Thoracic aorta (tissue), 2 donors: ENCODE measurements at regions not wholly inside any gene's neighbourhood (a gene's known extent, or its start where the extent isn't known, plus 50 kb on each side); places are given as distances from the start of the nearest gene placed in this dataset.

Experiments
- ATAC-seq: fragments of 150-250 bp; one replicate; pipeline ENCODE4 v1.8.0; 2017; ENCODE audit warnings: low read depth; ENCODE audit not compliant: insufficient number of reproducible peaks, low FRiP score
- DNase-seq: peaks from one replicate; pipeline ENCODE4 v3.0.0-alpha.2; 2020; ENCODE audit warnings: low spot score
- H3K27ac ChIP-seq, 2 donors: fragments of 200-600 bp; sonication (generic); 1 replicate in 1 of 2; 2 replicates in 1 of 2; pipeline ENCODE4 v1.5.1; 2016; ENCODE audit warnings: mild to moderate bottlenecking in 2 of 2, moderate library complexity in 2 of 2
- H3K27me3 ChIP-seq: fragments of 200-600 bp; sonication (generic); replicated peaks from 2 replicates; pipeline ENCODE4 v1.6.0; 2016; ENCODE audit warnings: mild to moderate bottlenecking; ENCODE audit not compliant: insufficient read depth
- H3K36me3 ChIP-seq: fragments of 200-600 bp; sonication (generic); one replicate; pipeline ENCODE4 v1.5.1; 2016
- H3K4me1 ChIP-seq, 2 donors: fragments of 200-600 bp; sonication (generic); 1 replicate in 1 of 2; 2 replicates in 1 of 2; pipeline versions ENCODE4 v1.5.1 to v1.6.0; 2016; ENCODE audit warnings: low read depth in 2 of 2, mild to moderate bottlenecking in 1 of 2; ENCODE audit not compliant: control insufficient read depth in 1 of 2
- H3K4me3 ChIP-seq: fragments of 200-600 bp; sonication (generic); 2 replicates; pipeline ENCODE4 v1.5.1; 2016; ENCODE audit warnings: mild to moderate bottlenecking
- H3K9me3 ChIP-seq: fragments of 200-600 bp; sonication (generic); 2 replicates; pipeline ENCODE4 v1.5.1; 2016
- TF ChIP-seq, protein P1 (sequence below): fragments of 200-600 bp; sonication (generic); IDR thresholded peaks from one replicate; pipeline ENCODE4 v1.5.1; 2019; ENCODE audit warnings: antibody characterized with exemption

DNA sequence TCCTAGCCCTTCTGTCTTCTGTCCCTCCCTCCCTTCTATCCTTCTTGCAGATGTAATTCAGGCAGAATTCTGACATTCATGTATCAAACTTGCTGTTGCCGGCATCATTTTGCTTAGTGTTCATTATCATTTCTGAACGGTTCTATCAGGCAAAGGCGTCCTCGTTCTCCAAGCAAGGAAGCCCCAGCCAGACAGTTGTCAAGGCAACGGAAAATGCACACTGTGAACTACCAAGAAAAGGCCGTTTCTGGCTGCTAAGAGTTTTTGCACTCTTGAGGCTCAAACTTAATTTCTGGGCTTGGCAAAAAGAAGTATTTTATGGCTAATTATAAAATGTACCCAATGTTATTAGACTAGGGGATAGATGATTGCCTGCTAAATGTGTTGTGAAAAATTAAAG is 164.7 kb upstream of the KCNJ15 start:
- TF ChIP-seq, protein P1, sequence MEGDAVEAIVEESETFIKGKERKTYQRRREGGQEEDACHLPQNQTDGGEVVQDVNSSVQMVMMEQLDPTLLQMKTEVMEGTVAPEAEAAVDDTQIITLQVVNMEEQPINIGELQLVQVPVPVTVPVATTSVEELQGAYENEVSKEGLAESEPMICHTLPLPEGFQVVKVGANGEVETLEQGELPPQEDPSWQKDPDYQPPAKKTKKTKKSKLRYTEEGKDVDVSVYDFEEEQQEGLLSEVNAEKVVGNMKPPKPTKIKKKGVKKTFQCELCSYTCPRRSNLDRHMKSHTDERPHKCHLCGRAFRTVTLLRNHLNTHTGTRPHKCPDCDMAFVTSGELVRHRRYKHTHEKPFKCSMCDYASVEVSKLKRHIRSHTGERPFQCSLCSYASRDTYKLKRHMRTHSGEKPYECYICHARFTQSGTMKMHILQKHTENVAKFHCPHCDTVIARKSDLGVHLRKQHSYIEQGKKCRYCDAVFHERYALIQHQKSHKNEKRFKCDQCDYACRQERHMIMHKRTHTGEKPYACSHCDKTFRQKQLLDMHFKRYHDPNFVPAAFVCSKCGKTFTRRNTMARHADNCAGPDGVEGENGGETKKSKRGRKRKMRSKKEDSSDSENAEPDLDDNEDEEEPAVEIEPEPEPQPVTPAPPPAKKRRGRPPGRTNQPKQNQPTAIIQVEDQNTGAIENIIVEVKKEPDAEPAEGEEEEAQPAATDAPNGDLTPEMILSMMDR: no peak
- H3K4me3 ChIP-seq: no peak overlapping the region
- H3K27ac ChIP-seq: no peak overlapping the region
- no peaks in the 10 kb centered on the region for H3K36me3 ChIP-seq
- DNase-seq: no peak
- no peaks in the 10 kb centered on the region for H3K27me3 ChIP-seq
- H3K4me1 ChIP-seq: no peaks in the 10 kb centered on the region
- H3K9me3 ChIP-seq: peaks cover under 1% of the 10 kb centered on the region
- ATAC-seq: no peak

DNA sequence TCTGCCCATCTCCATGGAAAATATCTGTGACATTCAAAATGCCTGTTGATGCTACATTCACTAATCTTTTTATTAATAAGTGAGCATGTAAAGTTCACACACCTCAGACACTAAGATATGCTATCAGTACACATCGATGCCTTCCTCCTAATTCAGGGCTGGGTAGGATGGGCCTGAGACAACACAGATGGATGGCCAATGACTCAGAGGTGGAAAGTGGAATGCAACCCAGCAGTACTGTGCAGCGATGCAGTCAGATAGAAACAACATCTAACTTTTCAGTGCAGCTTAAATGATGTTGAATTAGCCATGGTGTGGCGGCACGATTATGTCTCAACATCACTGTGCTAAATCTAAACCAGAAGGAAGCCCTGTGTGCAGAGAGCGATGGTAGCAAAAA is 161.6 kb upstream of the KCNJ15 start:
- no peaks in the 10 kb centered on the region for H3K36me3 ChIP-seq
- peaks cover 4% of the 10 kb centered on the region for H3K9me3 ChIP-seq
- H3K4me1 ChIP-seq: no peaks in the 10 kb centered on the region
- no peak overlapping the region for H3K27ac ChIP-seq
- no peak for DNase-seq
- no peak for ATAC-seq
- TF ChIP-seq, protein P1: no peak
- no peak overlapping the region for H3K4me3 ChIP-seq
- H3K27me3 ChIP-seq: no peaks in the 10 kb centered on the region

GRCh38 chr21:38097789-38098188 is 159.0 kb upstream of the KCNJ15 start:
- ATAC-seq (no peak), DNase-seq (no peak)
- Histone ChIP-seq H3K36me3 (no peaks in the 10 kb centered on the region), H3K4me1 (no peaks in the 10 kb centered on the region), H3K9me3 (peaks cover 4% of the 10 kb centered on the region), H3K4me3 (no peak overlapping the region), H3K27ac (no peak overlapping the region), H3K27me3 (no peaks in the 10 kb centered on the region)
- TF ChIP-seq, protein P1: no peak

- TF ChIP-seq, protein P1: no peak
- H3K4me1 ChIP-seq: no peaks in the 10 kb centered on the region
- H3K4me3 ChIP-seq: no peak overlapping the region
- no peak overlapping the region for H3K27ac ChIP-seq
- DNase-seq (no peak), ATAC-seq (no peak)
- no peaks in the 10 kb centered on the region for H3K36me3 ChIP-seq
- H3K27me3 ChIP-seq: no peaks in the 10 kb centered on the region
- no peaks in the 10 kb centered on the region for H3K9me3 ChIP-seq
Measured at GRCh38 chr21:38112219-38112789, 144.5 kb upstream of the KCNJ15 start.

DNA sequence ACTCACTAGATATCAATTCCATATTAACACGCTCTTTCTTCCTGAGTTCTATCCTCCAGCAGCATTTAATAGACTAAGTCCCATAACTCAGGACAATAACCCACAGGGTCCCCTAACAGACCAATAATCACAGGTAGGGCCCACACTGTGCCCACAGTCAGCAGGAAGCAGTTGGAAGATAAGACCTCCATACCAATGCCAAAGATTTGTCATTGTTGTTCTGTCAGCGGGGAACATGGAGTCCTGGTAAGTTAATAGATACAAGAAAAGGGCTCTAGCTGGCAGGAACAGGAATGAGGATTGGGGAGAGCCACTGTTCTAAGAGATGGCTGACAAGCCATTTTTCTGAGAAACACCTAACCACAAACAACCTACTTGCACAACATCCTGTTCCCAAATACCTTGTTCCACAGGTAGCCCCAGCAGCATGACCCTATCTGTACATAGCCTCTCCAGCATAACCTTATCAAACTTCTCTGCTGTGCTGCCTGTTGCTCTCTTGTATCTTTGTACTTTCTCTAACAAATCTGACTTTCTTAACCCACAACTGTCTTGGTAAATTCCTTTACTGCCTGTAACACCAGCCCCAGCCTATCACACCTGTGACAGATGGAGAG is 142.0 kb upstream of the KCNJ15 start:
- Histone ChIP-seq H3K27ac (no peak overlapping the region), H3K4me1 (no peaks in the 10 kb centered on the region), H3K36me3 (no peaks in the 10 kb centered on the region), H3K27me3 (no peaks in the 10 kb centered on the region), H3K9me3 (no peaks in the 10 kb centered on the region), H3K4me3 (no peak overlapping the region)
- TF ChIP-seq, protein P1: no peak
- no peak for ATAC-seq
- DNase-seq: no peak
